HFFc6 (cell line): ENCODE measurements at regions not wholly inside any gene's neighbourhood (a gene's known extent, or its start where the extent isn't known, plus 50 kb on each side); places are given as distances from the start of the nearest gene placed in this dataset.

Experiments
- DNase-seq: peaks from one replicate; pipeline ENCODE4 v3.0.0-alpha.2; 2018
- H3K27ac Mint-ChIP-seq: 2 replicates; pipeline ENCODE4 v1.8.0; 2020; ENCODE audit warnings: mild to moderate bottlenecking, mixed read lengths
- H3K27me3 Mint-ChIP-seq: 2 replicates; pipeline ENCODE4 v1.8.0; 2021; ENCODE audit warnings: mild to moderate bottlenecking, moderate library complexity, mixed read lengths; ENCODE audit not compliant: insufficient read depth
- H3K36me3 Mint-ChIP-seq: 2 replicates; pipeline ENCODE4 v1.8.0; 2021; ENCODE audit warnings: low read depth, mixed read lengths
- H3K4me1 Mint-ChIP-seq: 2 replicates; pipeline ENCODE4 v1.8.0; 2020; ENCODE audit warnings: low read depth, mixed read lengths
- H3K4me3 Mint-ChIP-seq: 2 replicates; pipeline ENCODE4 v1.8.0; 2020; ENCODE audit warnings: mild to moderate bottlenecking, moderate library complexity, mixed read lengths
- H3K9me3 Mint-ChIP-seq: 2 replicates; pipeline ENCODE4 v1.8.0; 2020; ENCODE audit warnings: mild to moderate bottlenecking, mixed read lengths
- CTCF ChIP-seq: fragments of 200-600 bp; sonication (generic); IDR thresholded peaks from 2 replicates; pipeline ENCODE4 v1.5.0; 2021; ENCODE audit warnings: antibody characterized with exemption, mild to moderate bottlenecking

GRCh38 chr1:189301235-189301634 lies 1176.4 kb downstream of the BRINP3 start:
- TF ChIP-seq CTCF = no peak
- Mint-ChIP-seq H3K4me1 (no peaks in the 10 kb centered on the region), H3K9me3 (peaks cover 43% of the 10 kb centered on the region), H3K4me3 (no peak overlapping the region), H3K27ac (no peak overlapping the region), H3K27me3 (no peaks in the 10 kb centered on the region), H3K36me3 (no peaks in the 10 kb centered on the region)
- DNase-seq = no peak

GRCh38 chr1:189305279-189305678 lies 1172.4 kb downstream of the BRINP3 start:
- DNase-seq = no peak
- no peak for TF ChIP-seq CTCF
- Mint-ChIP-seq H3K27ac (no peak overlapping the region), H3K4me1 (no peaks in the 10 kb centered on the region), H3K9me3 (peaks cover 33% of the 10 kb centered on the region), H3K4me3 (no peak overlapping the region), H3K36me3 (no peaks in the 10 kb centered on the region), H3K27me3 (no peaks in the 10 kb centered on the region)

DNA sequence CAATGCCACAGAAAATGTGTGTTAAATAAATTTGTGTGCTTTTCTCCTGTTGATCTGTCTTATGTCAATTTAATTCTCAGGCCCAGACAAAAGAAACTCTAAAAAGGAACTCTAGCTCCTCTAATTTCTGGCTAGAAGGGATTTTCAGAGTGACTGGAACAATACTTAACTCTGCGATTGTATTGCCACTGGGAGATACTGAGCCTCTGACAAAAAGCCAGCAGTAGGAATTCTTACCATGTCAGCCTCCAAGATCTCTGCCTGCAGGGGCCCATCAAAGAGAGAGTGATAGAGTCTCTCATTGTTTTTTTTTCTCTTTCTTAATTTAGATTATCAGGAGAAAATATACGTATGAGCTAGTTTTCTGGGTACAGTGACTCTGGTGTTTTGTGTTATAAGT lies 1165.7 kb downstream of the BRINP3 start:
- H3K9me3 Mint-ChIP-seq = peaks cover 54% of the 10 kb centered on the region
- no peak for TF ChIP-seq CTCF

DNA sequence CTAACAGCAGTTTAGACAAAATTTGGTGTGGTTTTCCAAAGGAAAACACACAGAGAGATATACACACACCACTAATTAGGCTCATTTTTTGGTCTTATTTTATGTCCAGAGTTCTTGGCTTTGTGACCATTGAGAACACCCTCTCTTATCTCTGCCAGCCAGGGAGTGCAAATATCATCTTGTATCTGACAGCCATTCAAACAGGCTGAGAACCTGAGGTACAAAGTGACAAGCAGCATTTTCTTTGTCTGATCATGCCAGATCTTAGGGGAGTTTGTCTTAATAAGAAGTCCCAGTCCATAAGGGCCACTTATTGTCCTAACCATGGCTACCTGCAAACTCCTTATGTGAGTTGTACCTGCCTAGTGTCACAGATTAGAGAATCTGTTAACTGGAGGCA lies 1165.2 kb downstream of the BRINP3 start:
- no peak overlapping the region for H3K4me3 Mint-ChIP-seq
- H3K4me1 Mint-ChIP-seq = no peaks in the 10 kb centered on the region
- H3K9me3 Mint-ChIP-seq = peaks cover 60% of the 10 kb centered on the region
- no peak for DNase-seq
- no peaks in the 10 kb centered on the region for H3K27me3 Mint-ChIP-seq
- H3K36me3 Mint-ChIP-seq = no peaks in the 10 kb centered on the region
- no peak for TF ChIP-seq CTCF
- H3K27ac Mint-ChIP-seq = no peak overlapping the region

More for the DNA sequence above, 1165.7 kb downstream of the BRINP3 start:
- Mint-ChIP-seq H3K36me3 (no peaks in the 10 kb centered on the region), H3K4me1 (no peaks in the 10 kb centered on the region), H3K27ac (no peak overlapping the region), H3K27me3 (no peaks in the 10 kb centered on the region), H3K4me3 (no peak overlapping the region)
- DNase-seq = no peak

GRCh38 chr1:189313488-189313887 lies 1164.2 kb downstream of the BRINP3 start:
- no peaks in the 10 kb centered on the region for H3K4me1 Mint-ChIP-seq
- H3K27me3 Mint-ChIP-seq = no peaks in the 10 kb centered on the region
- H3K27ac Mint-ChIP-seq = no peak overlapping the region
- DNase-seq = no peak
- H3K4me3 Mint-ChIP-seq = no peak overlapping the region
- TF ChIP-seq CTCF = no peak
- no peaks in the 10 kb centered on the region for H3K36me3 Mint-ChIP-seq
- peaks cover 69% of the 10 kb centered on the region for H3K9me3 Mint-ChIP-seq
